ENCODE measurements at regions not wholly inside any gene's neighbourhood (a gene's known extent, or its start where the extent isn't known, plus 50 kb on each side); places are given as distances from the start of the nearest gene placed in this dataset.
"Not testable (repeated sequence)": the region's sequence is repeated elsewhere in the genome, so short reads cannot be mapped to it uniquely, and the experiment has no call there.

GRCh38 chr9:67171721-67172120, 179.4 kb upstream of the SPATA31A3 start:
- H3K9me3 ChIP-seq; H3K27ac ChIP-seq; DNase-seq; intact Hi-C loops (cut with DNase I); H3K4me1 ChIP-seq; H3K4me3 ChIP-seq; H3K27me3 ChIP-seq; H3K36me3 ChIP-seq (replicated peaks in 1 of 2; ENCODE audit: insufficient read depth in 1 of 2, low read depth in 2 of 2); ATAC-seq: not testable (repeated sequence)
- 37 to 80% methylated on average over 1 to 2 of the region's 3 CpGs for WGBS, 2 donors

- WGBS, 2 donors: 89% methylated on average over 2 of the region's 4 CpGs; no CpG with 5 or more reads in 1 of the 2 donors
- H3K27me3 ChIP-seq; H3K36me3 ChIP-seq (replicated peaks in 1 of 2; ENCODE audit: insufficient read depth in 1 of 2, low read depth in 2 of 2); intact Hi-C loops (cut with DNase I); H3K4me1 ChIP-seq; H3K9me3 ChIP-seq; DNase-seq; H3K4me3 ChIP-seq; ATAC-seq; H3K27ac ChIP-seq: not testable (repeated sequence)
These were observed 176.3 kb upstream of the SPATA31A3 start for GRCh38 chr9:67168530-67169157.

- ATAC-seq; H3K27ac ChIP-seq; intact Hi-C loops (cut with DNase I): not testable (repeated sequence)
These were observed 174.0 kb upstream of the SPATA31A3 start for GRCh38 chr9:67166335-67166734.

DNA sequence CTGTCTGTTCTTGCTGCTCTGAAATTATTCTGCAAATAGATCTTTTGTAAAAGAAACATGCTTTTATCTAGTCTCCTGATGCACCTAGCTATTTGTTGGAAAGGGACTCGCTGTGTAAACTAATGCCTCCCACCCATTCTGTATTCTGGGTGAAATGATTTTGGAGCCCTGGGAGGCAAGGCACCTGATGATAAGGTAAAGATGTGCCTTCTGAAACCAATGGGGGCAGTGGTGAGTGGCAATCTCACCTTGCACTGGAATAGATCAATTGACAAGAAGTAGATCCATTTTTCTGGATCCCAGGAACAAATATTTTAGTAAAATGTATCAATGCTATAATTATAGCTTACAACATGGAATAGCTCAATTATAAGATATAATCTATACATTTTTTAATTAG, 170.5 kb upstream of the SPATA31A3 start:
- H3K9me3 ChIP-seq; H3K36me3 ChIP-seq (replicated peaks in 1 of 2; ENCODE audit: insufficient read depth in 1 of 2, low read depth in 2 of 2); DNase-seq; H3K4me1 ChIP-seq; intact Hi-C loops (cut with DNase I); H3K27me3 ChIP-seq; ATAC-seq; H3K4me3 ChIP-seq; H3K27ac ChIP-seq: not testable (repeated sequence)
- WGBS, 2 donors: no CpG with 5 or more reads among the region's 1 CpG

More at GRCh38 chr9:67166335-67166734, 174.0 kb upstream of the SPATA31A3 start:
- H3K9me3 ChIP-seq; H3K4me1 ChIP-seq; DNase-seq; H3K27me3 ChIP-seq; H3K4me3 ChIP-seq; H3K36me3 ChIP-seq (replicated peaks in 1 of 2; ENCODE audit: insufficient read depth in 1 of 2, low read depth in 2 of 2): not testable (repeated sequence)

DNA sequence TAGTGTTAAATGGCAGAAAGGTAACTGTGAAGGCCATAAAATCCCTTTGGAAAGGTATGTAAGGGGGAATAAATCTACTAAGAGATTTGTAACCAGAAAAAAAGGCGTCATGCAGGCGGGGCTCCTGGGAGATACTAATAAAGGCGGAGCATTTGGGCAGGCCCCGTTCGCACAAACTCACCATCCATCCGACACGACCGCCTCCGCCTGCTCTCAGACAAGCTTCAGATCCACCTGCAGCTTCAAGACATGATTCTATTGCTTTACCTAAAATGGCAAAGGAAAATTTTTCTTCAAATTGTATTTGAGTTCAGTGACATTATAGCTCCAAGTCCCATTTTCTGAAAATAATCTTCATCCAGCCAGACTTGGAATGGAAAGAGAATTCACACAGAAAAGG, 162.9 kb upstream of the SPATA31A3 start:
- intact Hi-C loops (cut with DNase I); H3K36me3 ChIP-seq (replicated peaks in 1 of 2; ENCODE audit: insufficient read depth in 1 of 2, low read depth in 2 of 2); H3K9me3 ChIP-seq; DNase-seq; H3K4me1 ChIP-seq; H3K4me3 ChIP-seq; H3K27ac ChIP-seq; ATAC-seq; H3K27me3 ChIP-seq: not testable (repeated sequence)
- WGBS, 2 donors: 92% methylated on average over 8 to 9 of the region's 9 CpGs

DNA sequence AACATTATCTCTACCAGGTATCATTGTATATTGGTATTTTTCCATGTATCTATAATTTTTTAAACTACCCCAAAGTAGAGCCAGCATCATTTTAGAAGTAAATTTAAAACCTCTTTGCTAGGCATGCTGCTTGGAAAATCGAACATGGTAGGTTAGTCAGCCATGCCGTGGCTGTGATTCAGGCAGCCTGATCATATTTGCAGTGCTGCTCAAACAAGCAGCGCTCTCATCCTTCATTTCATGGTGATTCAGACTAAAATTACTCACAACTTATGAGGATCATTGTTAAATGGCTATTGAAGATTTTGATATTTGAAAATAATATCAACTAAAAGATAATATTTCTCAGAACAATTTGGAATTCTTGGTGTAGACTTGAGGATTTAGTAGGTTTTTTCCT, 161.2 kb upstream of the SPATA31A3 start:
- H3K9me3 ChIP-seq; H3K4me1 ChIP-seq; DNase-seq; H3K4me3 ChIP-seq; intact Hi-C loops (cut with DNase I); H3K27me3 ChIP-seq; H3K36me3 ChIP-seq (replicated peaks in 1 of 2; ENCODE audit: insufficient read depth in 1 of 2, low read depth in 2 of 2); ATAC-seq; H3K27ac ChIP-seq: not testable (repeated sequence)
- WGBS, 2 donors: no CpG with 5 or more reads among the region's 3 CpGs

DNA sequence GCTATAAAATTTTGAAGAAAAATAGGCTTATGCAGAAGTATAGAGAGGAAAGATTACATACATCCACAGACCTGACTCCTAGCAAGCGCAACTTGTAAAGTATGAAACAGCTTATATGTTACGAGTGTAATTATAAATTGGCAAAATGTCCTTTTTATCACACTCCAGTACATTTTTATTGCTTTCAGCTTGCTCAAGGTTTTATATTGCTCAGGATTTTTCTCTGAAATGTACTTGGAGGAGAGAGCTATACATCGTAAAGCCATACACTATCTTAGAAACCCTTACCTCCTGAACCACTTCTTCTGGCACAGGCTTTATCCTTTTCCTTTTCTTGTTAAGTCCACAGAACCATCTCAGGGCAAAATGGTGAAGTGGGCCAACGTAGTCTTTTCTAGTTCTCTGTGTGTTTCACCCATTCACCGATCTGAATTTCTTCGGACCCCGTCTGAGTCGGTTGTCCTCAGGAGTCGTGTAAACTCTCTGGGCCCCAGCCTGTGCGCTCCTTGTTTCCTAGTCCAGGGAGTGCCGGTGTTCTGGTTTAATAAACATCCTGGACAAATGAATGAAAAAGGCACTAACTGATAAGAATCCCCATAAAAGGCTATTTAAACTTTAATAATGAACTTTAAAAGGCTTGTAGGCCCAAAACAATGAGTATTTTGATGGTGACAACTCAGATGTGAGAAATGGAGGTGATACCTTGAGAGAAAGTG, 150.2 kb upstream of the SPATA31A3 start:
- H3K27ac ChIP-seq; H3K4me3 ChIP-seq; H3K27me3 ChIP-seq; H3K4me1 ChIP-seq; H3K36me3 ChIP-seq (replicated peaks in 1 of 2; ENCODE audit: insufficient read depth in 1 of 2, low read depth in 2 of 2); ATAC-seq; DNase-seq; intact Hi-C loops (cut with DNase I); H3K9me3 ChIP-seq: not testable (repeated sequence)
- WGBS, 2 donors: 79 to 89% methylated on average over 3 of the region's 11 CpGs

DNA sequence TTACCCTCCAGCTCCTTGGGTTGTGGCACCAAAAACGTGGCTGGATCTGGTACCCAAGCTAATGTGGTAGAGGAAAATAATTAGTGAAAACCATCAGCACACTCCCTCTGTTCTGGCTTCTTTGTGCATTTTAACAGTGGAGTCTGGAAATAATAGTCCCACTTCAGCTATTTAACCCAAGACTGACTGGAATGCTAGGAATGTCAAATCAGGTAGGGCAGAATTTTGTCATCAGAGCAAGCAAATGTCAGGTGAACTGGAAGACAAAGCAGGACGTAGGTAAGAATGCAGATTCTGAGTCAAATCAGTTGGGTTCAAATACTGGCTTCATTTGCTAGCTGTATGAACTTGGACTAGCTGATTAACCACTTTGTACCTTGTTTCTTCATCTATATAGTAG, 144.0 kb upstream of the SPATA31A3 start:
- H3K36me3 ChIP-seq (replicated peaks in 1 of 2; ENCODE audit: insufficient read depth in 1 of 2, low read depth in 2 of 2); H3K4me1 ChIP-seq; H3K9me3 ChIP-seq; intact Hi-C loops (cut with DNase I); H3K27me3 ChIP-seq; ATAC-seq; H3K4me3 ChIP-seq; DNase-seq; H3K27ac ChIP-seq: not testable (repeated sequence)
- WGBS, 2 donors: no CpG with 5 or more reads among the region's 2 CpGs

DNA sequence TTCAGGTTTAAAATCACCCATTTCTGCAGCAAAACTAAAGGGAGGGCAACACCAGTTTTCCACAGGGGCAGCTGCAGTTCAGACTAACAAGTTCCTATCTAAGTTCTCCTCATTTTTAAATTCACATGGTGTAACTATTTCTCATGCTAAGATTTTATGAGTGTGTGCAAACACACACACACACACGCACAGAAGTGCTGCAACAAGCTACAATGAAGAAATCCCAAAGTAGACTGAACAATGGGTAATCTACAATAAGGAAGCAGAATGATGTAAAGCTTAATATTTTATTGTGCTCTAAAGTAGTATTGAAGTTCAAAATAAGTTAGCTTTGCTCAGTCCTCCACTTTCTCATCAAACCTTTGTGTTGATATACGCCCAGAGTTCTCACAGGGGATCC, 140.8 kb upstream of the SPATA31A3 start:
- intact Hi-C loops (cut with DNase I); ATAC-seq; H3K4me3 ChIP-seq; H3K9me3 ChIP-seq; H3K36me3 ChIP-seq (replicated peaks in 1 of 2; ENCODE audit: insufficient read depth in 1 of 2, low read depth in 2 of 2); H3K4me1 ChIP-seq; H3K27ac ChIP-seq; H3K27me3 ChIP-seq; DNase-seq: not testable (repeated sequence)
- 68 to 74% methylated on average over 1 of the region's 2 CpGs for WGBS, 2 donors

DNA sequence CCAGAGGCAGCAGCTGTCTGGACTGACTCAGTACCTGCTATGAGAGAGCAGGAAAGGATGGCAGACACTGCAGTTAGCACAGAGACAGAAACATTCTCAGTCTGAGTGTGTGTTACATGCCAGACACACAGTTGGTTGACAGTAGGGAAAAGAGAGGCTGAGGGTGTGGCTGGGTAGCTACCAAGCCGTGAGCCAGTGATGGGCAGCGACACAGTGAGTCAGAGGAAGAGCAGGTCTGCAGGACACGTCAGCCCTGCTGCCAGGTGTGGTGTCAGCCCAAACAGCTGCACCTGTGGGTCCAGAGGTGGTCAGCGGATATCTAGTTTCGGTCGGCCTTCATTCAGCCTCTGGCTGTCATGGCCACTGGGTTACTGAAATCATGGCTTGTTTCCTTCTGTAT, 124.4 kb upstream of the SPATA31A3 start:
- DNase-seq; ATAC-seq; intact Hi-C loops (cut with DNase I); H3K9me3 ChIP-seq; H3K27ac ChIP-seq; H3K4me1 ChIP-seq; H3K36me3 ChIP-seq (replicated peaks in 1 of 2; ENCODE audit: insufficient read depth in 1 of 2, low read depth in 2 of 2); H3K4me3 ChIP-seq; H3K27me3 ChIP-seq: not testable (repeated sequence)
- WGBS, 2 donors: no CpG with 5 or more reads among the region's 6 CpGs

GRCh38 chr9:67112148-67112547, 119.8 kb upstream of the SPATA31A3 start:
- H3K27me3 ChIP-seq; H3K9me3 ChIP-seq; H3K4me1 ChIP-seq; H3K36me3 ChIP-seq (replicated peaks in 1 of 2; ENCODE audit: insufficient read depth in 1 of 2, low read depth in 2 of 2); DNase-seq; H3K27ac ChIP-seq; intact Hi-C loops (cut with DNase I); H3K4me3 ChIP-seq; ATAC-seq: not testable (repeated sequence)
- no CpG with 5 or more reads among the region's 4 CpGs for WGBS, 2 donors

GRCh38 chr9:67111733-67112132, 119.4 kb upstream of the SPATA31A3 start:
- intact Hi-C loops (cut with DNase I); ATAC-seq: not testable (repeated sequence)

More at GRCh38 chr9:67111733-67112132, 119.4 kb upstream of the SPATA31A3 start:
- WGBS, 2 donors: 79 to 84% methylated on average over 2 to 4 of the region's 5 CpGs
- H3K36me3 ChIP-seq (replicated peaks in 1 of 2; ENCODE audit: insufficient read depth in 1 of 2, low read depth in 2 of 2); H3K9me3 ChIP-seq; H3K27me3 ChIP-seq; DNase-seq; H3K4me3 ChIP-seq; H3K4me1 ChIP-seq; H3K27ac ChIP-seq: not testable (repeated sequence)

Measured in body of pancreas (tissue), 4 donors.